Naive thymus-derived CD4-positive, alpha-beta T cell (primary cell): ENCODE measurements at regions not wholly inside any gene's neighbourhood (a gene's known extent, or its start where the extent isn't known, plus 50 kb on each side); places are given as distances from the start of the nearest gene placed in this dataset.

Experiments used
- ATAC-seq: fragments of 150-1000 bp; cut with Tn5 transposase; 2 replicates; pipeline ENCODE4 v1.10.0; 2021; ENCODE audit warnings: mild to moderate bottlenecking, moderate library complexity
- CTCF ChIA-PET: fragments of 350-600 bp; sonication (Branson Sonifier 250); formaldehyde crosslinking; loops from one replicate; lab custom pipeline; 2021; ENCODE audit warnings: antibody characterized with exemption; lab: Charles Lee
- POLR2A ChIA-PET: fragments of 350-600 bp; sonication (Branson Sonifier 250); formaldehyde crosslinking; loops from one replicate; lab custom pipeline; 2021; ENCODE audit warnings: antibody characterized with exemption, inconsistent platforms; lab: Charles Lee
- DNase-seq, 9 donors: peaks; one replicate each; pipeline versions ENCODE4 v3.0.0 to v3.0.0-alpha.2; 2020 to 2022; ENCODE audit warnings: mixed read lengths in 1 of 9
- H3K27ac ChIP-seq: one replicate; pipeline ENCODE4 v1.7.0; 2013; ENCODE audit warnings: mild to moderate bottlenecking, low read depth, low read length, moderate library complexity
- H3K27me3 ChIP-seq, 2 donors: one replicate each; pipeline ENCODE4 v1.7.0; 2013; ENCODE audit warnings: low read length in 2 of 2, mild to moderate bottlenecking in 2 of 2, moderate library complexity in 2 of 2; ENCODE audit not compliant: control insufficient read depth in 2 of 2, insufficient read depth in 2 of 2
- H3K36me3 ChIP-seq, 3 experiments: 1 replicate in 2 of 3; 2 replicates in 1 of 3; pipeline ENCODE4 v1.7.0; 2013; ENCODE audit warnings: low read length in 3 of 3, mild to moderate bottlenecking in 3 of 3, moderate library complexity in 1 of 3; ENCODE audit not compliant: insufficient read depth in 3 of 3, control insufficient read depth in 2 of 3
- H3K4me1 ChIP-seq, 2 donors: one replicate each; pipeline ENCODE4 v1.7.0; 2013; ENCODE audit warnings: low read length in 2 of 2, mild to moderate bottlenecking in 2 of 2, moderate library complexity in 1 of 2; ENCODE audit not compliant: control insufficient read depth in 2 of 2, insufficient read depth in 2 of 2
- H3K4me3 ChIP-seq: 2 replicates; pipeline ENCODE4 v1.7.0; 2013; ENCODE audit warnings: mild to moderate bottlenecking, low read length
- H3K9me3 ChIP-seq, 3 experiments: 1 replicate in 2 of 3; 2 replicates in 1 of 3; pipeline ENCODE4 v1.7.0; 2013; ENCODE audit warnings: low read length in 3 of 3; ENCODE audit not compliant: control insufficient read depth in 2 of 3
- H3K27ac Mint-ChIP-seq, 9 donors: one replicate each; pipeline ENCODE4 v1.8.0; 2020 to 2022; ENCODE audit warnings: mixed read lengths in 9 of 9, mild to moderate bottlenecking in 8 of 9, moderate library complexity in 5 of 9, inconsistent platforms in 2 of 9
- H3K27me3 Mint-ChIP-seq, 5 donors: one replicate each; pipeline ENCODE4 v1.8.0; 2021 to 2022; ENCODE audit warnings: mixed read lengths in 5 of 5, mild to moderate bottlenecking in 1 of 5
- H3K36me3 Mint-ChIP-seq, 5 donors: one replicate each; pipeline ENCODE4 v1.8.0; 2020 to 2022; ENCODE audit warnings: mixed read lengths in 5 of 5, mild to moderate bottlenecking in 3 of 5, inconsistent platforms in 1 of 5
- H3K4me1 Mint-ChIP-seq, 7 donors: one replicate each; pipeline ENCODE4 v1.8.0; 2020 to 2022; ENCODE audit warnings: mixed read lengths in 7 of 7, mild to moderate bottlenecking in 3 of 7, inconsistent platforms in 1 of 7
- H3K4me3 Mint-ChIP-seq, 10 donors: one replicate each; pipeline ENCODE4 v1.8.0; 2020 to 2022; ENCODE audit warnings: mild to moderate bottlenecking in 10 of 10, mixed read lengths in 10 of 10, moderate library complexity in 6 of 10, inconsistent platforms in 2 of 10
- H3K9me3 Mint-ChIP-seq, 11 donors: one replicate each; pipeline ENCODE4 v1.8.0; 2020 to 2022; ENCODE audit warnings: mixed read lengths in 11 of 11, mild to moderate bottlenecking in 4 of 11, inconsistent platforms in 1 of 11, moderate library complexity in 1 of 11
- intact Hi-C, 2 donors: fragments of 100-400 bp; cut with micrococcal nuclease; formaldehyde crosslinking; loops; one replicate each; pipeline ENCODE4 v1.15.1; 2023

GRCh38 chr2:166613226-166613625 lies 119.2 kb upstream of the SCN7A start:
- Histone ChIP-seq H3K27me3 (no peaks in the 10 kb centered on the region), H3K4me1 (no peaks in the 10 kb centered on the region), H3K36me3 (no peaks in the 10 kb centered on the region), H3K27ac (no peak overlapping the region), H3K4me3 (no peak overlapping the region), H3K9me3 (no peaks in the 10 kb centered on the region)
- Mint-ChIP-seq H3K4me1 (peaks cover 0 to 19% (median 14%) of the 10 kb centered on the region in 7 donors), H3K27me3 (peaks cover 3 to 35% (median 14%) of the 10 kb centered on the region in 5 donors), H3K4me3 (no peak overlapping the region), H3K36me3 (peaks cover 0 to 7% (median 0%) of the 10 kb centered on the region in 5 donors), H3K27ac (peak overlapping the region in 1 of 9 donors; percentile 23), H3K9me3 (peaks cover 0 to 5% (median 0%) of the 10 kb centered on the region in 11 donors)
- ChIA-PET CTCF (no interaction called here), POLR2A (no interaction called here)
- ATAC-seq = no peak
- intact Hi-C loops = no loop called here
- DNase-seq = no peak

GRCh38 chr2:166612214-166612613 lies 118.2 kb upstream of the SCN7A start:
- peaks cover 0 to 5% (median 0%) of the 10 kb centered on the region in 11 donors for H3K9me3 Mint-ChIP-seq
- Histone ChIP-seq H3K9me3 (no peaks in the 10 kb centered on the region), H3K4me3 (no peak overlapping the region), H3K27ac (no peak overlapping the region), H3K27me3 (no peaks in the 10 kb centered on the region), H3K36me3 (no peaks in the 10 kb centered on the region), H3K4me1 (no peaks in the 10 kb centered on the region)
- no peak overlapping the region for H3K27ac Mint-ChIP-seq
- H3K36me3 Mint-ChIP-seq = peaks cover 0 to 7% (median 0%) of the 10 kb centered on the region in 5 donors
- no peak overlapping the region for H3K4me3 Mint-ChIP-seq
- intact Hi-C loops = no loop called here
- DNase-seq = no peak
- POLR2A ChIA-PET = no interaction called here
- ATAC-seq = no peak
- peaks cover 3 to 35% (median 14%) of the 10 kb centered on the region in 5 donors for H3K27me3 Mint-ChIP-seq
- H3K4me1 Mint-ChIP-seq = peaks cover 0 to 19% (median 14%) of the 10 kb centered on the region in 7 donors
- CTCF ChIA-PET = no interaction called here

DNA sequence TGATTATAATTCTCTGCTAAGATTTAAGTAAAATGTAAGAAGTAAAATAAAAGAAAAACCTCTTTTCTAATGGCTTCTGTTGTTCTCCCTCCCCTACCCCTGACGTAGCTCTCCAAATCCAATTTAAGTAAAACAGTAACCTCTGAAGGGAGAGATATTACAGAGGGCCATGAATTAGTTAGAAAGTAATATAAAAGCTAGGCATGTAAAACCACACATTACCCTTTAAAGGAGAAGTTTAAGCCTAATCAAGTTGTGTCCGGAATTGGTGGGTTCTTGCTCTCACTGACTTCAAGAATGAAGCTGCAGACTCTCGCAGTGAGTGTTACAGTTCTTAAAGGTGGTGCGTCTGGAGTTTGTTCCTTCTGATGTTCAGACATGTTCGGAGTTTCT lies 116.9 kb upstream of the SCN7A start:
- Histone ChIP-seq H3K9me3 (no peaks in the 10 kb centered on the region), H3K4me3 (no peak overlapping the region), H3K27me3 (no peaks in the 10 kb centered on the region), H3K36me3 (no peaks in the 10 kb centered on the region), H3K27ac (no peak overlapping the region), H3K4me1 (no peaks in the 10 kb centered on the region)
- CTCF ChIA-PET = no interaction called here
- Mint-ChIP-seq H3K4me1 (peaks cover 0 to 19% (median 14%) of the 10 kb centered on the region in 7 donors), H3K9me3 (peaks cover 0 to 3% (median 0%) of the 10 kb centered on the region in 11 donors), H3K4me3 (peak overlapping the region in 9 of 10 donors; percentile 46 to 82 (median 68)), H3K27me3 (peaks cover 3 to 31% (median 14%) of the 10 kb centered on the region in 5 donors), H3K36me3 (peaks cover 0 to 7% (median 0%) of the 10 kb centered on the region in 5 donors), H3K27ac (peak overlapping the region in 1 of 9 donors; percentile 52)
- intact Hi-C loops = no loop called here
- POLR2A ChIA-PET = no interaction called here
- no peak for DNase-seq
- ATAC-seq = no peak

GRCh38 chr2:166610180-166610912 lies 116.3 kb upstream of the SCN7A start:
- ATAC-seq (peak; percentile 29), DNase-seq (peak in 1 of 9 donors; percentile 4)
- Mint-ChIP-seq H3K27me3 (peaks cover 3 to 31% (median 17%) of the 10 kb centered on the region in 5 donors), H3K27ac (peak overlapping the region in 3 of 9 donors; percentile 31 to 38 (median 37)), H3K36me3 (peaks cover 0 to 7% (median 0%) of the 10 kb centered on the region in 5 donors), H3K4me3 (peak overlapping the region in 9 of 10 donors; percentile 45 to 82 (median 69)), H3K4me1 (peaks cover 0 to 19% (median 14%) of the 10 kb centered on the region in 7 donors), H3K9me3 (peaks cover 0 to 3% (median 0%) of the 10 kb centered on the region in 11 donors)
- no peak overlapping the region for H3K27ac ChIP-seq
- H3K4me1 ChIP-seq = no peaks in the 10 kb centered on the region
- no peak overlapping the region for H3K4me3 ChIP-seq
- intact Hi-C loops = no loop called here
- ChIA-PET CTCF (no interaction called here), POLR2A (no interaction called here)
- no peaks in the 10 kb centered on the region for H3K36me3 ChIP-seq
- no peaks in the 10 kb centered on the region for H3K9me3 ChIP-seq
- H3K27me3 ChIP-seq = no peaks in the 10 kb centered on the region

DNA sequence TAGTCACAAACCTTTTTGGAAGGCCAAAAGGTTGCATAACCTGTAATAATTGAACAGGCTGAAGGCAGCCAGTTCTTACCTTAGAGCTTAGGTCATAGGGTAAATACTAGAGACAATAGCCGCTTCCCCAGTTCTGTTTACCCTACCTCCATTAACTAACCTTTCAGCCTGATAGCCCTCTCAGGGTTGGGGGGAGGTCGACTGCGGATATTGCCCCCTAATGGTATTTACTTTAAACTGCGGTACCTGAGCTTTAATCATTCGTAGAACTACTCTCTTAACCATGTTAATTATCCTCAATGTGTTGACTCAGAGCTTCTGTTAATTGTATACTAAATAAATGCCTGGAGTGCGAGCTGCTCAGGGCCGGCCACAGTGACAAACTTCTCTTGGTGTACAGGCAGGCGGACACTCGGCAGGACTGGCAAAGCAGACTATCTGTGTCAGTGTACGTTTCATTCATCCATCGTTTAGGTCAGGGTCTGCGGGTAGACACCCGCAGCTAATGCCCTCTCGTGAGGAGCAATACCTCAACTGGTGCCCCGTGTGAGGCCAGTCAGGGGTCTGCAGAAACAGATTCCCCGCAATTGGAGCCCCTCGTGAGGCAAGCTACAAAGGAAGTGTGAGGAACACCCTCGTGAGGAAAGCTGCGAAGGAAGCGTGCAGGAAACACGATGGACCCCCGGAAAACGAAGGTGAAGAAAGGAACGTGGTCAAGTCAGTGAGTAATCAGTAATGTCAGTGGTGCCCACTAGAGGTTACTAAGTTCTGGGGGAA lies 115.3 kb upstream of the SCN7A start:
- POLR2A ChIA-PET = no interaction called here
- H3K27ac Mint-ChIP-seq = no peak overlapping the region
- Histone ChIP-seq H3K36me3 (no peaks in the 10 kb centered on the region), H3K4me1 (no peaks in the 10 kb centered on the region), H3K27me3 (no peaks in the 10 kb centered on the region), H3K27ac (no peak overlapping the region), H3K9me3 (no peaks in the 10 kb centered on the region), H3K4me3 (no peak overlapping the region)
- H3K9me3 Mint-ChIP-seq = peaks cover 0 to 3% (median 0%) of the 10 kb centered on the region in 11 donors
- intact Hi-C loops = no loop called here
- ATAC-seq = no peak
- H3K36me3 Mint-ChIP-seq = peaks cover 0 to 7% (median 0%) of the 10 kb centered on the region in 5 donors
- H3K4me3 Mint-ChIP-seq = peak overlapping the region in 3 of 10 donors; percentile 11 to 79 (median 77)
- no peak for DNase-seq
- peaks cover 3 to 35% (median 17%) of the 10 kb centered on the region in 5 donors for H3K27me3 Mint-ChIP-seq
- CTCF ChIA-PET = no interaction called here
- H3K4me1 Mint-ChIP-seq = peaks cover 0 to 19% (median 14%) of the 10 kb centered on the region in 7 donors

GRCh38 chr2:166607880-166608279 lies 113.8 kb upstream of the SCN7A start:
- no peaks in the 10 kb centered on the region for H3K4me1 ChIP-seq
- ATAC-seq (no peak), DNase-seq (no peak)
- H3K27ac ChIP-seq = no peak overlapping the region
- H3K4me3 ChIP-seq = no peak overlapping the region
- CTCF ChIA-PET = interaction anchor here (0.6 kb wide), 1 partner anchor 28 kb away, joined by 3 read pairs; no protein-coding TSS in a partner anchor
- Mint-ChIP-seq H3K27ac (no peak overlapping the region), H3K4me3 (no peak overlapping the region), H3K4me1 (peaks cover 0 to 19% (median 14%) of the 10 kb centered on the region in 7 donors), H3K9me3 (peaks cover 0 to 3% (median 0%) of the 10 kb centered on the region in 11 donors), H3K36me3 (peaks cover 0 to 7% (median 0%) of the 10 kb centered on the region in 5 donors), H3K27me3 (peaks cover 3 to 35% (median 17%) of the 10 kb centered on the region in 5 donors)
- H3K9me3 ChIP-seq = no peaks in the 10 kb centered on the region
- intact Hi-C loops = no loop called here
- H3K27me3 ChIP-seq = no peaks in the 10 kb centered on the region
- POLR2A ChIA-PET = no interaction called here
- H3K36me3 ChIP-seq = no peaks in the 10 kb centered on the region
